PFSK-1 (cell line): ENCODE measurements at regions not wholly inside any gene's neighbourhood (a gene's known extent, or its start where the extent isn't known, plus 50 kb on each side); places are given as distances from the start of the nearest gene placed in this dataset.

ENCODE experiments used
- POLR2AphosphoS5 ChIP-seq: IDR thresholded peaks from 2 replicates; pipeline ENCODE4 v1.6.1; 2012; ENCODE audit warnings: low read depth, mild to moderate bottlenecking, control low read depth, low read length, moderate library complexity
- SIN3A ChIP-seq: IDR thresholded peaks from 2 replicates; pipeline ENCODE4 v1.6.1; 2012; ENCODE audit warnings: mild to moderate bottlenecking, low read length, moderate library complexity, borderline replicate concordance; ENCODE audit not compliant: insufficient read depth

DNA sequence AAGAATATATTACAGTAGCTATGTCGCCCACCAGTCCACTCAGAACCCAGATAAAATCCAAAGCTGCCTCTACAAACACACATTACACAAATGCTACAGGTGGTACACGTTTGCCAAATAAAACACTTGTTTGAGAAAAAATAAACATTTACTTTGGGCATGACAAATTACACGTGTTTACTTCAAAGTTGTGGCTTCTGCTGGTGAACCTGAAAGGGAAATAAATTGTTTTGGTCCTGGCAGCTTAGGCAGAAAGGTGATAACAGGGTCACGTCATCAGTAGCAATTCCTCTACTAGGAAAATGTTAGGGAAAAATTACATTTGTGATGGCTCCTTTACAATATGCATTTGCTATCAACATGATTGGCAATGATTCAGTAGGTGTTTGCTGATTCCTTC, 497.3 kb upstream of the WWC1 start:
- TF ChIP-seq POLR2AphosphoS5 (no peak), SIN3A (no peak)
